WTC11 (cell line): ENCODE measurements at regions not wholly inside any gene's neighbourhood (a gene's known extent, or its start where the extent isn't known, plus 50 kb on each side); places are given as distances from the start of the nearest gene placed in this dataset.

ENCODE experiments used
- ATAC-seq: fragments of 200-7000 bp; cut with Tn5 transposase; 2 replicates; pipeline ENCODE4 v1.10.0; 2021; ENCODE audit warnings: mild to moderate bottlenecking, moderate library complexity
- CTCF ChIA-PET: fragments of 300-600 bp; sonication (Branson Sonifier 250); formaldehyde crosslinking; loops from one replicate; lab custom pipeline; 2021; ENCODE audit warnings: antibody characterized with exemption; lab: Charles Lee
- POLR2A ChIA-PET: fragments of 350-600 bp; sonication (Branson Sonifier 250); formaldehyde crosslinking; loops from one replicate; lab custom pipeline; 2021; ENCODE audit warnings: antibody characterized with exemption; lab: Charles Lee
- DNase-seq: peaks from one replicate; pipeline ENCODE4 v3.0.0; 2021; ENCODE audit warnings: low spot score
- H3K27ac Mint-ChIP-seq: 2 replicates; pipeline ENCODE4 v1.8.0; 2021; ENCODE audit warnings: mixed read lengths
- H3K27me3 Mint-ChIP-seq: 2 replicates; pipeline ENCODE4 v1.8.0; 2021; ENCODE audit warnings: low read depth, mild to moderate bottlenecking, moderate library complexity, mixed read lengths
- H3K36me3 Mint-ChIP-seq: 2 replicates; pipeline ENCODE4 v1.8.0; 2021; ENCODE audit warnings: mixed read lengths
- H3K4me1 Mint-ChIP-seq: 2 replicates; pipeline ENCODE4 v1.8.0; 2022; ENCODE audit warnings: mixed read lengths
- H3K4me3 Mint-ChIP-seq: 2 replicates; pipeline ENCODE4 v1.8.0; 2021; ENCODE audit warnings: mild to moderate bottlenecking, moderate library complexity, mixed read lengths
- H3K9me3 Mint-ChIP-seq: 2 replicates; pipeline ENCODE4 v1.8.0; 2021; ENCODE audit warnings: mixed read lengths
- EMX1 ChIP-seq: fragments of 250-450 bp; sonication (Bioruptor Pico); IDR thresholded peaks from 2 replicates; pipeline ENCODE4 v1.8.0; 2021; ENCODE audit warnings: mild to moderate bottlenecking
- HMGA2 ChIP-seq: fragments of 250-450 bp; sonication (Bioruptor Pico); IDR thresholded peaks from 2 replicates; pipeline ENCODE4 v1.4.0; 2021; ENCODE audit warnings: mild to moderate bottlenecking, moderate library complexity
- HMGXB4 ChIP-seq: sonication (generic); formaldehyde crosslinking; IDR thresholded peaks from 2 replicates; pipeline ENCODE4 v1.8.1; 2023; ENCODE audit warnings: mild to moderate bottlenecking, moderate library complexity, missing genetic modification reagents
- MAX ChIP-seq: sonication (generic); formaldehyde crosslinking; IDR thresholded peaks from 2 replicates; pipeline ENCODE4 v1.8.0; 2022; ENCODE audit warnings: mild to moderate bottlenecking, missing genetic modification reagents
- MXD4 ChIP-seq: fragments of 250-450 bp; sonication (Bioruptor Pico); IDR thresholded peaks from 2 replicates; pipeline ENCODE4 v1.8.0; 2021; ENCODE audit warnings: mild to moderate bottlenecking, moderate library complexity, borderline replicate concordance
- MYBL2 ChIP-seq: sonication (generic); formaldehyde crosslinking; IDR thresholded peaks from 2 replicates; pipeline ENCODE4 v1.8.1; 2023; ENCODE audit warnings: mild to moderate bottlenecking, moderate library complexity, missing genetic modification reagents
- NFATC4 ChIP-seq: fragments of 250-450 bp; sonication (Bioruptor Pico); IDR thresholded peaks from 2 replicates; pipeline ENCODE4 v1.9.0; 2021; ENCODE audit warnings: mild to moderate bottlenecking
- NFYB ChIP-seq: sonication (generic); formaldehyde crosslinking; conservative IDR thresholded peaks from 2 replicates; pipeline ENCODE4 v1.8.0; 2022; ENCODE audit warnings: low read depth, missing genetic modification reagents
- NR3C1 ChIP-seq: sonication (generic); formaldehyde crosslinking; conservative IDR thresholded peaks from 2 replicates; pipeline ENCODE4 v1.8.1; 2023; ENCODE audit warnings: low read depth, mild to moderate bottlenecking, missing genetic modification reagents
- OVOL2 ChIP-seq: fragments of 250-450 bp; sonication (Bioruptor Pico); IDR thresholded peaks from 2 replicates; pipeline ENCODE4 v1.9.0; 2021; ENCODE audit warnings: mild to moderate bottlenecking, borderline replicate concordance
- PRDM15 ChIP-seq: sonication (generic); formaldehyde crosslinking; IDR thresholded peaks from 2 replicates; pipeline ENCODE4 v1.8.0; 2022; ENCODE audit warnings: missing genetic modification reagents
- RORB ChIP-seq: fragments of 250-450 bp; sonication (Bioruptor Pico); IDR thresholded peaks from 2 replicates; pipeline ENCODE4 v1.9.0; 2021; ENCODE audit warnings: mild to moderate bottlenecking
- SMAD3 ChIP-seq: sonication (generic); formaldehyde crosslinking; IDR thresholded peaks from 2 replicates; pipeline ENCODE4 v1.8.0; 2022; ENCODE audit warnings: missing genetic modification reagents, mild to moderate bottlenecking, borderline replicate concordance
- TP53 ChIP-seq: sonication (generic); formaldehyde crosslinking; IDR thresholded peaks from 2 replicates; pipeline ENCODE4 v1.8.1; 2023; ENCODE audit warnings: mild to moderate bottlenecking, missing genetic modification reagents
- USF1 ChIP-seq: sonication (generic); formaldehyde crosslinking; IDR thresholded peaks from 2 replicates; pipeline ENCODE4 v1.8.0; 2022; ENCODE audit warnings: mild to moderate bottlenecking, missing genetic modification reagents
- ZMAT4 ChIP-seq: fragments of 250-450 bp; sonication (Bioruptor Pico); IDR thresholded peaks from 2 replicates; pipeline ENCODE4 v1.9.0; 2021; ENCODE audit warnings: mild to moderate bottlenecking
- ZNF138 ChIP-seq: sonication (generic); formaldehyde crosslinking; conservative IDR thresholded peaks from 2 replicates; pipeline ENCODE4 v1.8.1; 2022; ENCODE audit warnings: mild to moderate bottlenecking, moderate library complexity, missing genetic modification reagents
- ZNF219 ChIP-seq: sonication (generic); formaldehyde crosslinking; IDR thresholded peaks from 2 replicates; pipeline ENCODE4 v1.8.0; 2023; ENCODE audit warnings: missing genetic modification reagents, mild to moderate bottlenecking, borderline replicate concordance
- ZNF232 ChIP-seq: sonication (generic); formaldehyde crosslinking; IDR thresholded peaks from 2 replicates; pipeline ENCODE4 v1.8.0; 2022; ENCODE audit warnings: mild to moderate bottlenecking, missing genetic modification reagents
- ZNF512 ChIP-seq: sonication (generic); formaldehyde crosslinking; IDR thresholded peaks from 2 replicates; pipeline ENCODE4 v1.8.1; 2022; ENCODE audit warnings: missing genetic modification reagents, borderline replicate concordance
- ZNF532 ChIP-seq: fragments of 250-450 bp; sonication (Bioruptor Pico); IDR thresholded peaks from 2 replicates; pipeline ENCODE4 v1.9.0; 2021; ENCODE audit warnings: mild to moderate bottlenecking, borderline replicate concordance
- ZNF671 ChIP-seq: fragments of 250-450 bp; sonication (Bioruptor Pico); IDR thresholded peaks from 2 replicates; pipeline ENCODE4 v1.8.0; 2021; ENCODE audit warnings: mild to moderate bottlenecking

- TF ChIP-seq ZNF671 (CRISPR knock-in tag), result no peak
- TF ChIP-seq SMAD3 (CRISPR knock-in tag), result no peak
- no peak for TF ChIP-seq ZNF219 (CRISPR knock-in tag)
- no peak for TF ChIP-seq NFATC4 (CRISPR knock-in tag)
- TF ChIP-seq OVOL2 (CRISPR knock-in tag), result no peak
- TF ChIP-seq MYBL2 (CRISPR knock-in tag), result no peak
- TF ChIP-seq NFYB (CRISPR knock-in tag), result no peak
- no peak for TF ChIP-seq MXD4 (CRISPR knock-in tag)
- TF ChIP-seq ZNF232 (CRISPR knock-in tag), result no peak
- TF ChIP-seq TP53 (CRISPR knock-in tag), result no peak
- no peak for TF ChIP-seq HMGXB4 (CRISPR knock-in tag)
- no peak for TF ChIP-seq MAX
These were observed 1090.1 kb upstream of the ADGRB3 start (continued) for GRCh38 chr6:67544851-67545452.

- no peak for TF ChIP-seq MXD4 (CRISPR knock-in tag)
- TF ChIP-seq ZNF512 (CRISPR knock-in tag), result no peak
- TF ChIP-seq ZMAT4 (CRISPR knock-in tag), result no peak
- TF ChIP-seq USF1 (CRISPR knock-in tag), result no peak
- no peak for TF ChIP-seq RORB (CRISPR knock-in tag)
- no peak for TF ChIP-seq ZNF138 (CRISPR knock-in tag)
- TF ChIP-seq NR3C1 (CRISPR knock-in tag), result no peak
- no peak for TF ChIP-seq HMGA2 (CRISPR knock-in tag)
- TF ChIP-seq EMX1 (CRISPR knock-in tag), result no peak
- TF ChIP-seq PRDM15 (CRISPR knock-in tag), result no peak
- no peak for TF ChIP-seq SMAD3 (CRISPR knock-in tag)
- TF ChIP-seq ZNF532 (CRISPR knock-in tag), result no peak
- POLR2A ChIA-PET, result no interaction called here
- peaks cover 5% of the 10 kb centered on the region; the same call in 1 of the 2 replicates for H3K4me1 Mint-ChIP-seq
- H3K9me3 Mint-ChIP-seq, result peaks cover 73% of the 10 kb centered on the region
- ATAC-seq (no peak), DNase-seq (no peak)
- H3K27ac Mint-ChIP-seq, result no peak overlapping the region
- peaks cover 4% of the 10 kb centered on the region; the same call in 1 of the 2 replicates for H3K27me3 Mint-ChIP-seq
- H3K36me3 Mint-ChIP-seq, result peaks cover 54% of the 10 kb centered on the region
- H3K4me3 Mint-ChIP-seq, result no peak overlapping the region
- CTCF ChIA-PET, result no interaction called here
These were observed 1093.5 kb upstream of the ADGRB3 start for GRCh38 chr6:67541586-67541985.
